HG02610 (cell line): ENCODE measurements at regions not wholly inside any gene's neighbourhood (a gene's known extent, or its start where the extent isn't known, plus 50 kb on each side); places are given as distances from the start of the nearest gene placed in this dataset.

Source experiments
- ATAC-seq: cut with Tn5 transposase; IDR thresholded peaks from one replicate; pipeline ENCODE4 v1.9.1; 2021; ENCODE audit warnings: mild to moderate bottlenecking, moderate library complexity; ENCODE audit not compliant: unreplicated experiment

DNA sequence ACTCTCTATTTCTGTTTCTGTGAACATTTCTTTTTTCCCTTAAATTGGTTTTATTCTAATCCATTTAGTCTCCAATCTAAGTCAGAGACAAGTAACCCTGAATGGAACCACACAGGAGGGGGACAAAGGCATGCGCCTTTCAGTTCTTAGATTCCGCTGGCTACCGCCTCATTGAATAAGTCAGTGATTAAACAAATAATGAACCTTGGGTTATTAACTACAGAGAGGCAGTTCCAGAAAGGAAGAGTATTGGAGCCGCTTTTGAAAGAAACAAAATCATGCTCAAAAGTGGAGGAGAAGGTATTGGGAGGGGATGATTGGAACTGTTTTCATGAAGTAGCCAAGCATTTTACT, 459.8 kb upstream of the DAB1 start:
- ATAC-seq, result no peak

DNA sequence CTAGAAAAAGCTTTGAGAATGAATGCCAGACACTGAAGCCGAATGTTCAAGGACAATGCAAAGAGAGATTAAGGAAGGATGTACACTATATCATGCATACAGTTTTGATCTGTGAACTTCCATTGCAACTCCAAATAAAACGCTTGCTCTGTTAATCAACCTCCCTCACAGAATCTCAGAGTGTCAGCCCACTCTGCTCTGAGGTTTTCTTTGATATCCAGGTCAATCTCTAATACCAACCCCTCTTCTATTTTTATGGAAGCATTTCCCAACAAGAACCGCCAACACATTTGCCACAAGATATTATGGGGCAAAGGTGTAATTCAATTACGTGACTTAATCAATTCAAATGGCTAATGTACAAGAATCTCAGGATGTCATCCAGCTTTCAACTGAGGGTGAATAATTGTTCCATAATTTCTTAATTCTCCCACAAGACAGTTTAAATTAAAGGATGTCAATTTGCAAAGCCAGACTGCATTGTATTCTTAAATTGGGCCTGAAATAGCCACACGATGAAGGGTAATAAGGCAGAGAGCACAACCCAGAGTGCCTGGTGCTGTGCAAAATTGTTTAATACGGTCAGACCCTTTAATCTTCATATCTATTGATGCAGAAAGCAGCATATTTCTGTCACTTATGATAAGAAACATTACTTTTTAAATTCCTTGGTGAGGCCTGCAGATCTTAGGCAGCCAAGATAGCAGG, 459.2 kb upstream of the DAB1 start:
- no peak for ATAC-seq

DNA sequence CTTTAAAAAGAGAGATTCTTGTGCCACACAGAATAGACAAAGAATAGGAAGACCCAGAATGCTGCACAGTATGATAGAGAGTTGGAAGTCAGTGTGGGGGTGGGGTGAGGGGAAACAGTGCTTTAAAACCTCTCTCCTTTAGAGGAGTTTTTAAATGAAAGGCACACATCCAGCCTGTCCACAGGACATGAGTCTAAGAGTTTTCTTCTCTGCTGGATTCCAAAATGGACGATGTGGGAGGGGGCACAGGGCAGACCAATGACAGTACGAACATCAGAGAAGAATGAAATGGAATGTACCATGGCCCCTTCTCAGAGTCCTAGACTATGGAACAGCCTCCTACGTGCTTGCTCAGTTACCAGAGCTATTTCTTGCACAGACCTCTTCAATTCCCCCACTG, 458.2 kb upstream of the DAB1 start:
- ATAC-seq, result no peak

DNA sequence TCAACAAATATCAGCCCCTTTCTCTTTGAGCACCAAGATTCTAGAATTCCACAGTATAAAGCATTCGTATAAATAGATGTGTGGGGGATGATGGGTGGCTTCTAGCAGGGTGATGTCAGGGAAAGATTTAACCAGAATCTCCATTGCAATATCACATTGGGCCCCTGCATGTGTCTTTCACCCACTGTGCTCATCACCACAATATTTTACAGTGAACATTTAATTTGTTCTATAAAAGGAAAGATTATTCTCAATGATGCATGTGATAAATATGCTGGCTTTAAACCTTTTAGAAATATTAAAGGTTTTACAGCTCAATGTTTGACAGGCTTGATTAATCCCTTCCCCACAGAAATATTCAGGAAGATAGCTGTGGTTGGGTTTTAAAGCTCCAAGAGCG, 457.8 kb upstream of the DAB1 start:
- ATAC-seq, result no peak

DNA sequence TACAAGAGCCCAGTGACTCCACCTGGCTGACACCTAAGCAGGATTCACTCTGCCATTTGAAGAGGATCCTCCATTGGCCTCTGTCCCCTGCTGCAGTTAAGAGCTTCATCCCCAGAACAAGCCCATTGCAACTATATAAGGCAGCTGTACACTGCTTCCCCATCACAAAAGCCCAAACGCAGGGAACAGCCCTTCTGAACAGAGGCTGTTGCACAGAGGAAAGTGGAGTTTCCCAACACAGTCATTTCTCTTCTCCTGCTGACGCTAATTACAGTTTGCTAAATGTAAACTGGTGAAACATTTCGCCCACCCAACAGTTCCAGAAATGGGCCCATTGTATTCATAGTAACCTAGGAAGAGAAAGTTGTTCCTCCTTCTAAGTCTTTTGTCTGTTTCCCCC, 455.8 kb upstream of the DAB1 start:
- no peak for ATAC-seq

DNA sequence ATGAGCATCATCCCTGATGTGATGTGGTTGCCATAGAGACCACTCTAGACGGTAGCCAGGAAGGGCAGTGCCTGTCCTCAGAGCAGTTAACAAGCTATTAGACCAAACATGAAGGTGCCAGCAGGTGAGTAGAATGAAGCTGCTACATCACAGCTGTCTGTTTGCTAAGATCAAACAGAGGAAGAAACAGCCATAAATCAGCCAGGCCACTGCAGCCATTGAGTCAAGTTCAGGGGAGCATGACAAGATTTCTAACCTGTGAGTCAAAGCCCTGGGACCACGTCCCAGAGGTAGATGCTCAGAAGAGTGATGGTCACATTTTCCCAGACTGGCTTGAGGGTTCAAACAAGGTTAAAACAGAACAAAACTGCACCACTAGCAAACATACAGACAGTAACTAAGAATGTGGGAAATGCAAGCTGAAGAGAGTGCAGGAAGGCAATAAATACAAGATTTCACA, 450.6 kb upstream of the DAB1 start:
- ATAC-seq, result no peak

DNA sequence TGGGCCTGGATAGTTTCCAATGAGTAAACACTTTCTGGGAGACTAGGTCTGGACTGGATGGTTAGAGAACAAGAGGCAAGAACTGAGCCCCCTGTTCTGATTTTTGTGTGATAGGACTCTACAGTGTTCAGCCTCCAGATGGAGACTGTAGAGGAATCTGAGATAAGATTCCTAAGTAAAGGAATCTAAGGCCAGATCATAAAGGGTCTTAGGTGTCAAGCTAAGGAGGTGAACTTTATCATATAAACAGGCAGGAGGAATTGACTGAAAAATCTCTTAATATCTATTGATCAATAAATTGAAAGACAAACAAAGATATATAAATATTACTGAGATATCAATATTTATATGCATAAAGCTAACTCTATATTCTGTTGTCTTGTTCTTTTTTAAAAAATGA, 449.1 kb upstream of the DAB1 start:
- no peak for ATAC-seq

DNA sequence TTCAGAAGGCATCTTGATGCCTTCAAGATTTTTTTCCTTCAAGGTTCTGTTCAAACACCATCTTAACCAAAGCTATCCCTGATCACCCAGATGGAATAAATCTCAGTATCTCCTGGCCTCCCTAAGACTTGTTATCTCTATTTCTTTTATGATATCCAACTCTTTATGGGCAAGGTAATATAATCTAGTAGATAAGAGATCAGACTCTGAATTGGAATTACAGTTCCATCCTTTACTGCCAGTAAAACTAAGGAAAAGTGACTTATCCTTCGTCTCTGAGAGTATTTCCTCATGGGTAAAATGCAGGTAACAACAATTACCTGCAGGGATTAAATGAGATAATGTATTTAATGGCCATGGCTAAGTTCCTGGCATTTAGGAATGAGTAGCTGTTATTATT, 445.0 kb upstream of the DAB1 start:
- ATAC-seq, result no peak

DNA sequence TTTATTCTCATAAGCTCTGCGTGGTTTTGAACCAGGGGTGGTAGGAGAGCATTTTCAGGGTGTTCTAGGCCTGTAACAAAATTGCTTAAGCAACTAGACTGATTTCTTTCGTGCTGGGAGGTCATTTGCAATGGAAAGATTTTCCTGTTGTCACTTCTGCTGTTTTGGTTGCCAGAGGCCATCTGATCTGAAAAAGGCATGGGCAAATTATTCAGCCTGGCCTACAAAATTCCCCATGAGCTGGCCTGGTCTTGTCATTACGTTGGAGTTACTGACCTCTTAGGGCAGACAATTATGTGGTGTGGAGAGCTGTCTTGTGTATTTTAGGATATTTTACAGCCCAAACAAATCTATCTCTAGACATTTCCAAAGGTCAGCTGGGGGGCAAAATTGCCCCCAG, 444.4 kb upstream of the DAB1 start:
- no peak for ATAC-seq

DNA sequence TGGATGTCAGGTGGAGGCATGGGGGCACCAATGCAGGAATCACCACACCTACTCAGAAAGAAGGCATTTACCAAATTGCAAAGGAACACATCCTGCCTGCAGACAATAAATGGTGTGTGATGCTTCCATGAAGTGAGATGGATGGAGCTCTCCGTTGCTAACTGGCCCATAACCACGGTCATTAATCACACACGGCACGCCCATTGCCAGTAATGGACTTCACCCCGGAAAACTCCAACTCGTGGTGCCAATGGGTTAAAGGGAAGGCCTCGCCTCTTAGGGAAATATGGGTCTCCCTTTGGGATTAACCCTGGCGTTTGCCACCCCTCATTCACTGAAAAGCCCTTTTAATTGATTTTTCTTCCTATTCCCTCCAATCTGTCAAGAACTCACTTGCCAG, 443.1 kb upstream of the DAB1 start:
- no peak for ATAC-seq

DNA sequence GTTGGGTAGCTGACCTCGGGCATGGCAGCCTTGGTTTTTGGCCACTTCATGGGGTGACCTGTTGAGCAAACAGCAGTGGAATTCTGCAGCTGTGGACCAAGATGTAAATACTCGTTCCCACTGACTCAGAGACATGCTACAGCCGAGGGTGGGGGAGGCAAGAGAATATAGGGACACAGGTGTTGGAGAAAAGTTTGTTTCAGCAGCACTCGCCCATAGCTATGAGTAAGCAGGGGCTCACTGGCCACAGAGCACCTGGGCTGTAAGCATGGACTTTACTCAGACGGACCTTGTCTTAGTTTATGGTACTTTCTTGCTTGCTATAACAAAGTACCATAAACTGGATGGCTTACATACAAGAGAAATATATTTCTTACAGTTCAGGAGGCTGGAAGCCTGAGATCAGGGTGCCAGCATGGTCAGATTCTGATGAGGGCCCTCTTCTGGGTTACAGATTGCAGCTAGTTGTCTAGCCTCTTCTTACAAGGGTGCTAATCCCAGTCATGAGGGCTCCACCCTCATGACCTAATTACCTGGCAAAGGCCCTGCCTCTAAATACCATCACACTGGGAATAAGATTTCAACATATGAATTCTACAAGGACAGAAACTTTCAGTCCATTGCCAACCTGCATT, 437.2 kb upstream of the DAB1 start:
- ATAC-seq, result no peak

DNA sequence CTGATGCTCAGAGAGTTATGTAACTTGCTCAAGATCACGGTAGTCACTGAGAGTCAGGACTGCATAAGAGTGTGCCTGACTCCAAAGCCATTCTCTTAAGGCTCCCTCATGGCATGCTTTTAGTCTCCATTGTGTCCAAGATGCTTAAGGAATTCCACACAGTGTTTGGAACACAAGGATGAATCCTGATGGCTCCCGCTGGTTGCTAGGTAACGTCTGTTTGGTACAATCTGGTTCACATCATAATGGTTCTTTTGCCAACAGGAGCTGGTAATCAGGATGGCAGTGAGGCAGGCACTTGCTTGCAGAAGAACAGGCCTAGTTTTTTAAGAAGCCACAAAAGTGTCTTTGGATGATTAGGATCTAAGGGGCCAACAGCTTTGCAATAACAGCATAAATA, 436.5 kb upstream of the DAB1 start:
- no peak for ATAC-seq

DNA sequence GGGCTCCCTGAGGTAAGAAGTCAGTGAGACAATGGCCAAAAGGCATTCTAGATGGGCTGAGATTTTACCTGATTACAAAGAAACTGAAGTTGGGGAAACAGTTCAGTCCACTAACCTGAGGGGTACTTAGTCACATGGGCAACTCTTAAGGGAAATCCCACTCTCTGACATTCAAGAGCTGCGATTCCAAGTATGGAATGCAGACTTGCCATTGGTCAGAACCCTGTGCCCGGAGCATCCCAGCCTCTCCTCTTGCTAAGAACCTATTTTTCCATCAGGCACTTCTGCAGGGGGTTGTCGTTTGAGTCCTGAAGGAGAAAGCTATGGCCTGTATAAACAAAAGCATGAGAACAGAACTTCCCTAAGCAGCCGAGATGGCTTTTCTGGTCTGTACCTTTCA, 434.9 kb upstream of the DAB1 start:
- no peak for ATAC-seq

DNA sequence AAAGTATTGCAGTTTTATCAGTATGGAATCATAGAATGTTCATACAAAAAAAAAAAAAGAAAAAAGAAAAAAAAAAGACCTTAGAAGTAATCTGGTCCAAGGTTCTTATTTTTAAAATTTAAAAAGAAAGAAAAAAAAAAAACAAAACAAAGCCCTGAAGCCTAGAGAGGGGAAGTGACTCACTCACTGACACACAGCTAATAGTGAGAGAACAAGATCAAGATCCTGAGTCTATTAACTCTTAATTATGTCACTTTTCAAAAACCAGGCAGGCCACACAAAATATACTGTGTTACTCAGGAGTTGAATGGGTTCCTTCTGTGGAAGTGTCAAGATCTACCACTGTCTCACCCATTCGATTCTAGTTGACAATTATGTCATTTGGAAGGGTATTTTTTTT, 433.9 kb upstream of the DAB1 start:
- ATAC-seq, result no peak

DNA sequence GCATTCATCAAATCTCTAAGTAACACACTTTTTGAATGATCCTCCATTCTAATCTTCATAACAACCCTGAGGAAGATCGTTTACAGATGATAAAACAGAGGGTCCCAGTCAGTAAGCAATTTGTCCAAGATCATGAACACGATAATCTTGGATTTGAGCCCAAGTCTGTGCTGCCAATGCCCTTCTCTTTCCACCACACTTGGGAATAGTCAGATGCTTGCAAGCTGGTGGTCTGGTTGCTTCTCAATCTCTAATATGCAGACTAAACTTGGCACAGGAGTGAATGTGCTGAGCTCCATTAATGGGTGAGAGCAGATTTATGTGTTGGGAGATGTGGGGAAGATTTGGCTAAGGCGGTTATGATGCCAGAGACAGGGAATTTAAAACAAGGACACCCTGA, 430.6 kb upstream of the DAB1 start:
- no peak for ATAC-seq

DNA sequence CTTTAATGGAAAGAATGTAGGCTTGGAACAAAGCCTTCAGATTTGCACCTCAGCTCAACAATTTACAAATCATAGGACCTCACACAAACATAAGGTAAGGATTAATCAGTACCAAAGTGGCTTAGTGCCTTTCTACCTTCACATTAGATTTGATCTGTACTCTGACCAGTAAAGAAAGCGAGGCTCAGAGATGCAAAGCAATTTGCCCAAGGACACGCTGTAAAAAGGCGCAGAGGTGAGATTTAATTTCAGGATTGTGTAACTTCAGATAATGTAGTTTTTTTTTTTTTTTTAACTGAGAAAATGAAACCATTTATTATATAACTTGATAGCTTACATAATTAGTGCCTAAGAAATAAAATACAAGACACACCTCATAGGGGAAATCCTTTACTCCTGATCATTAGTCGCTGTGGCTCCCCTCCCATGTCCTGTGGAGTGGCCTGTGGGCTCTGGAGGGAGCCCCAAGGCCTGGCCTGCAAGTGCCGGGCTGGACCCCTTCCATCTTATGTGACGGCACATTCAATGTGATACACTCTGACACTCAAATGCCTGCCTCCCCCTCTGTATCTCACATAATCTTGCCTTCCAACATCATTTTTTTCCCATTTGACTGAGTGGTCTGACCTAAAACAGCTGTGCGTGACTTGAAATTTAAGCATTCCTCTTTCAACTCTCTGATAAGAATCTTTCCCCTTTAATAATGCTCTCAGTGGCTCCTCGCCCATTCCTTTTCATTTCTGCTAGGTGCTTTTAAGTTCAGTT, 426.5 kb upstream of the DAB1 start:
- ATAC-seq, result no peak

DNA sequence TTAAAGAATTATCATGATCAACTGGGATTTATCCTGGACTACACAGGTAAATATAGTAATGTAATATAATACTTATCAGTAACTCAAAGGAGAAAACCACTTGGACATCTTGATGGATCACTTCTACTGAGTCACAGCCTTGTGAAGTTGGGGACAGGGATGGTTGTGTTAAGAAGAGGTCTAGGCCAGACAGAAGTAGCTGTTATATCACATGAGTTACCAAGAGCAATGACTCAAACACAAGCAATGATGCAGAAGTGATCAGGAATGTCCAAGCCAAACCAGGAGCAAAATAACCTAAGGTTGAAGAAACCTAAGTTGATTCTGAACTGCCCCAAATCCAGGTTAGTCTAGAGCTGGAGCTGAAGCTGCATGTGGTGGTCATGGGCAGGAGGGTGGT, 424.5 kb upstream of the DAB1 start:
- no peak for ATAC-seq

DNA sequence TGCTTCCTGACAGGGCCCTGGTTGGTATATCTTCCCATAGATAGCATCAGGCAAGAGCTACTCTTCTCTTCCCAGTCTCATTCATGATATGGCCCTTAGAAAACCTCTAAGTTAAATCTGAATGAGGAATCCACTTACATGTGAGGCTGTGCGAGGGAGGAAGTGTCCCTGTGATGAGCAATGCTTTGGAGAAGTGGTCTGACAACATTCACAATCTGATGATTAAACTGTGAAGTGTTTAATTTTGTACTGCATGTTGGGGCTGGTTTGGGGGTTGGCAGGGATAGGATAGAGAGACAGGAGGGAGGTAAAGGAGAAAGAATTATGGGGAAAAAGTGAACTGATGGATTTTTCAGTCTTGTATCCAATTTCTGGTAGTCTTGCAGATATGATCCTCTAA, 421.2 kb upstream of the DAB1 start:
- no peak for ATAC-seq

DNA sequence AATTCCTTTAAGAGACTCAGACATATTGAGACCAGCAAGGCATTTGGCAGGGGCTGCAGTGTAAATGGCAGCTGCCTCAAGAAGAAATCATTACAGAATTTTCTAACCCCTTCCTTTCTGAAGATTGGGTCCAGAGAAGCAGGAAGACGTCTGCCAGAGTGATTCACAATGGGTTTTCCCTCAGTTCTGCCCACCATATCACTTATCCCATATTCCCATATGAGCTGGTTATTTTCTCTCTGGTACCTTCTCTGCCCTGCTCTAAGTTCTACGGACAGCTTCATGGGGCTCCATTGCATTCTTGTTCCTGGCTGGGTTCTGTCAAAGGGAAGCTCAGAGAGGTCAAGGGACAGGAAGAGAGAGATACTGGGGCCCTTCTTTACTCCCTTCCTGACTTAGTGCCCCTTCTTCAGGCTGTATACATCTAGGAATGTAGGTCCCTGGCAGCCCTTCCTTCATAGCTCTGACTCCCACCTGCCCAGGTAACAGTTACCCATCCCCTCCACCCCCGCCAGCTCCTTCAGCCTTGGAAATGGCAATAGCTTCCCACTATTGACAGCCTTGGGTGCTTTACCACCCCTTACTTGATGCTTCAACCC, 420.6 kb upstream of the DAB1 start:
- no peak for ATAC-seq

DNA sequence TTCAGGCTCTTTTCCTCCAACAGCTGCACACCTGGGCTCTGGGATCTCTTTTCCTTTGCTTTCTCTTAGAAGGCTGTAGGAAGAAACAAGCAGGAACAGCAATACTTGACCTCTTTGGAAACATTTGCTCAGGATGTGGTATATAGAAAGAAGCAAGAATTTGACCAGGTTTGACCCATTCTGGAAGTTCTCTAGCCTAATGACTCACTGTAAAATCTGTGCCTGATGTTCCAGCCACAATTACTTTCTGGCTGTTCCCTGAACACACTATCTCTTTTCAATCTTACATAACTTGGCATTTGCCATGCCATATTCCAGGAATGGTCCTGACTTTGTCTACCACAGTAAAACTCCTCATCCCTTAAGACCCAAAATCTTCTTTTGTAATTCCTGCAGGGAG, 419.9 kb upstream of the DAB1 start:
- no peak for ATAC-seq

DNA sequence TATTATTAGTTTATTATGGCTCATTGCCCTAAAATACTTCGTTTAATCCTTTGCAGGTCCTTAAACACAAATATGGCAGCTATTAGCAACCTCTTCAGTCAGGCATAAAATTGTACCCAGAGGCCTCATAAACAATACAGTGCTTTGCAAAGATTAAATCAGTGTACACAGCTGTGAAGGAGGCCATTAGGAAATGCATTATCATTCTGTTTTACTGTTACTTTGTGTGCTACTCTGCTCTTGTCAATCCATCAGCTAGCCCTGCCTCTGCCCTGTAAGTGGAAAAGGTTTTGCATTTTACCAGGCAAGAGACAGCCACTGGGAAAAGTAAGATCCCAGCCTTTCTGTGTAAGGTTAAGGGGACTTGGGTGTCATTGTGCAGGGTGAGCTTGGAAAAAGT, 415.7 kb upstream of the DAB1 start:
- no peak for ATAC-seq

DNA sequence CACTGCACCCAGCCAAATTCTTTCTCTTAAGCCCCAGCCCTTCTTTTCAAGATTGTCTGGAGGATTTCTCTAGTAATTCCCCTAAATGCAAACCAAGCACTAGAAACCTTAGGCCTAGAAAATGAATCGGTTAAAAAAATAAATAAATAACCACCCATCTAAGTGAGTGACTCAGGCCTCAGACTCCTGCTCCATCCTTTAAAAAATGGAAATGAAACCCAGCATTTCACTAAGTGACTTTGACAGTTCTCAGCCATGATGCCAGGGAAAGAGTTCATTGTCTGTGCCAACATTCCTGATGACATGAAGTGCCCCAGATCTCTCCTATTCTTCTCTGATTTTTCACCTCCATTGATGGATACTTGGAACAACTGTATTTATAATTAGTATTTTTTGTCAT, 415.2 kb upstream of the DAB1 start:
- ATAC-seq, result no peak
